Progenitor cell of endocrine pancreas (in vitro differentiated cells): ENCODE measurements at regions not wholly inside any gene's neighbourhood (a gene's known extent, or its start where the extent isn't known, plus 50 kb on each side); places are given as distances from the start of the nearest gene placed in this dataset.

ENCODE experiments used
- DNase-seq: peaks from one replicate; pipeline ENCODE4 v3.0.0; 2021; ENCODE audit warnings: low spot score; ENCODE audit not compliant: unreplicated experiment
- H3K27ac Mint-ChIP-seq: 2 replicates; pipeline ENCODE4 v1.8.0; 2021; ENCODE audit warnings: mild to moderate bottlenecking, moderate library complexity, mixed read lengths
- H3K27me3 Mint-ChIP-seq: 2 replicates; pipeline ENCODE4 v1.8.0; 2021; ENCODE audit warnings: mixed read lengths
- H3K36me3 Mint-ChIP-seq: 2 replicates; pipeline ENCODE4 v1.8.0; 2022; ENCODE audit warnings: mixed read lengths; ENCODE audit not compliant: insufficient read depth
- H3K4me1 Mint-ChIP-seq: 2 replicates; pipeline ENCODE4 v1.8.0; 2021; ENCODE audit warnings: low read depth, mixed read lengths
- H3K4me3 Mint-ChIP-seq: 2 replicates; pipeline ENCODE4 v1.8.0; 2021; ENCODE audit warnings: low read depth, mild to moderate bottlenecking, moderate library complexity, mixed read lengths
- H3K9me3 Mint-ChIP-seq: 2 replicates; pipeline ENCODE4 v1.8.0; 2021; ENCODE audit warnings: low read depth, mixed read lengths
- TF ChIP-seq, protein P1 (sequence below): fragments of 200-600 bp; sonication (generic); IDR thresholded peaks from one replicate; pipeline ENCODE4 v1.5.0; 2021; ENCODE audit warnings: antibody characterized with exemption, mild to moderate bottlenecking; ENCODE audit not compliant: unreplicated experiment

DNA sequence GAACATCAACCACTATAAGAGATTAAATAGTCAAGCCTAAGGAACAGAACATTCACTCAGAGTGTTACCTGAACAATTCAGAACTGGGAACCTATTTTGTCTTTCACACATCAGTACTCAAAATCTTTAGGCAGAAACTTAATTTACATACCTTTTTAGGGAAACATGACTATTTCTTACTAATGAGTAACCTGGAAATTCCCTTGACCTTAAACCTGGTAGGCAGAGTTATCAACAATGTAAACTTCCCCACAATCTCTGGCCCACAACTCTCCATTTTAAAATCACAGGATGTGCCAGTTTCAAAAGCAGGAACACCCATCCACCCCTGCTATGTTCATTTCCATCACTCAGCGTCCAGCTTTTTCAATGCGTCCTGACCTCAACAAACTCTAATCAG is 132.9 kb upstream of the ANKFN1 start:
- H3K9me3 Mint-ChIP-seq: no peaks in the 10 kb centered on the region
- no peak for DNase-seq
- no peak overlapping the region for H3K27ac Mint-ChIP-seq
- TF ChIP-seq, protein P1, sequence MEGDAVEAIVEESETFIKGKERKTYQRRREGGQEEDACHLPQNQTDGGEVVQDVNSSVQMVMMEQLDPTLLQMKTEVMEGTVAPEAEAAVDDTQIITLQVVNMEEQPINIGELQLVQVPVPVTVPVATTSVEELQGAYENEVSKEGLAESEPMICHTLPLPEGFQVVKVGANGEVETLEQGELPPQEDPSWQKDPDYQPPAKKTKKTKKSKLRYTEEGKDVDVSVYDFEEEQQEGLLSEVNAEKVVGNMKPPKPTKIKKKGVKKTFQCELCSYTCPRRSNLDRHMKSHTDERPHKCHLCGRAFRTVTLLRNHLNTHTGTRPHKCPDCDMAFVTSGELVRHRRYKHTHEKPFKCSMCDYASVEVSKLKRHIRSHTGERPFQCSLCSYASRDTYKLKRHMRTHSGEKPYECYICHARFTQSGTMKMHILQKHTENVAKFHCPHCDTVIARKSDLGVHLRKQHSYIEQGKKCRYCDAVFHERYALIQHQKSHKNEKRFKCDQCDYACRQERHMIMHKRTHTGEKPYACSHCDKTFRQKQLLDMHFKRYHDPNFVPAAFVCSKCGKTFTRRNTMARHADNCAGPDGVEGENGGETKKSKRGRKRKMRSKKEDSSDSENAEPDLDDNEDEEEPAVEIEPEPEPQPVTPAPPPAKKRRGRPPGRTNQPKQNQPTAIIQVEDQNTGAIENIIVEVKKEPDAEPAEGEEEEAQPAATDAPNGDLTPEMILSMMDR: no peak
- no peaks in the 10 kb centered on the region for H3K36me3 Mint-ChIP-seq
- H3K27me3 Mint-ChIP-seq: peaks cover 10% of the 10 kb centered on the region
- H3K4me1 Mint-ChIP-seq: peaks cover 7% of the 10 kb centered on the region
- no peak overlapping the region for H3K4me3 Mint-ChIP-seq

DNA sequence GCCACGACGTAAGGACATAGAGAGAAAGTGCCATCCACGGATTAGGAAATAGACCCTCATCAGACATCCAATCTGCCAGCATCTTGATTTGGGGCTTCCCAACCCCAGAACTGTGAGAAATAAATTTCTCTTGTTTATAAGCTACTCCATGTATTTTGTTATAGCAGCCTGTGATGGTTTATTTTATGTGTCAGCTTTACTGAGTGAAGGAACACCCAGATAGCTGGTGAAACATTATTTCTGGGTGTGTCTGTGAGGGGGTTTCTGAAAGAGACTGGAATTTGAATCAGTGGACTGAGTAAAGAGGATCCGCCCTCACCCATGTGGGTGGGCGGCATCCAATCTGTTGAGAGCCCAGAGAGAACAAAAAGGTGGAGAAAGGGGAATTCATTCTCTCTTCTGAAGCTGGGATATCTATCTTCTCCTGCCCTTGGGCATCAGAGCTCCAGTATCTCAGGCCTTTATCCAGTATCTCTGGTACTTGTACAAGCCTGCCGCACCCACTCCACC is 131.5 kb upstream of the ANKFN1 start:
- TF ChIP-seq, protein P1: no peak
- no peak overlapping the region for H3K27ac Mint-ChIP-seq
- no peak for DNase-seq
- no peaks in the 10 kb centered on the region for H3K36me3 Mint-ChIP-seq
- peaks cover 7% of the 10 kb centered on the region for H3K4me1 Mint-ChIP-seq
- no peaks in the 10 kb centered on the region for H3K9me3 Mint-ChIP-seq
- H3K27me3 Mint-ChIP-seq: peaks cover 6% of the 10 kb centered on the region
- H3K4me3 Mint-ChIP-seq: no peak overlapping the region

DNA sequence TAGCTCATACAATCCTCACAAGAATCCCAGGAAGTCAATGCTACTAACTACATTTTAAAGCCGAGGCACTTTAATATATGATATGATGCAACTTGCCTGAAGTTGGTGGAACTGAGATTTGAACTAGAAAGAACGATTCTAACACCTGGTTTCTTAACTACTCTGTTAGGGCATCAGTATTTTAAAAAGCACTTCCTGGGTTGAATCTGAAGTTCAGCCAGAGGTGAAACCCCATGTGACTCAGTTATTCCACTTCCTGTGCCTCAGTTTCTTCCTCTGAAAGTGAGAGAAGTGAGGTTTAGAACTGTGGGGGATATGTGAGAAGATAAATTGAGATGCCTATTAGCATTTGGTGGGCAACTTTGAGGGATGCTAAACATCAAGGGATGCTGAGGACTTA is 129.4 kb upstream of the ANKFN1 start:
- Mint-ChIP-seq H3K4me3 (no peak overlapping the region), H3K27ac (no peak overlapping the region), H3K9me3 (no peaks in the 10 kb centered on the region), H3K4me1 (peaks cover 8% of the 10 kb centered on the region), H3K36me3 (no peaks in the 10 kb centered on the region), H3K27me3 (no peaks in the 10 kb centered on the region)
- TF ChIP-seq, protein P1: no peak
- DNase-seq: no peak

DNA sequence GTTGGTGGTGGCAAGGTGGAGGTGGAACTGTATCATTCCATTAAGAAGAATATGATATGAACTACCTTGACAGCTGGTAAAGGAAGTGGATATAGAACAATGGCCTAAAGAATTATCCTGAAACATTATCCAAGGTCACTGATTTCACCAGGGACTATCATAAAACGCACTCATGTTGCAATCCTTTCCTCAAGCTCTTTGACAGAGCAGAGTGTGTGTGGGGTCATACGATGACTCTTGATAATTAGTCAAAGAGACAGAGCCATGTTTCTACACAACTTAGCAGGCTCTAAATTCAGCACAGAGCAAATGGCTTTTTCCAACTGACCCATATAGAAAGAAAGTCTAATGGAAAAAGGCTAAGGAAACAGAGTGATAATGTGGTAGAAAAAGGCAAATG is 126.4 kb upstream of the ANKFN1 start:
- TF ChIP-seq, protein P1: no peak
- H3K27me3 Mint-ChIP-seq: peaks cover 6% of the 10 kb centered on the region
- no peaks in the 10 kb centered on the region for H3K36me3 Mint-ChIP-seq
- no peak overlapping the region for H3K27ac Mint-ChIP-seq
- no peak overlapping the region for H3K4me3 Mint-ChIP-seq
- H3K4me1 Mint-ChIP-seq: peaks cover 2% of the 10 kb centered on the region
- H3K9me3 Mint-ChIP-seq: no peaks in the 10 kb centered on the region
- DNase-seq: no peak

DNA sequence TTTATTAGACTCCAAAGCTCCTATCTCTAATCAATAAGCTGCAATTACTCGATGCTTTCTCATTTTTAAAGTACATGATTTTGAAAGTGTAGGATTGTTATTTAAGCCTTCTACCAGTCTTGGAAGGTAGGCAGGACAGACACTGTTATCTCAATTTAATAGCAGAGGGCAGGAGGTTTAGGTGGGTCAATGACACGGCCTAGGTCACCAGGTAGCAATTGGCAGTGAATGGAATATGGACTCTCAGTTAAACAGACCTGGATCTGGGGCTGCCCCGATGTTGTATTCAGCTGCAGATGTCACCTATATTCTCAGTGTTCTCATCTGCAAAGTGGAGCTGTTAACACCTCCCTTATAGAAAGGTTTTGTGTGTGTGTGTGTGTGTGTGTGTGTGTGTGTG is 124.4 kb upstream of the ANKFN1 start:
- peaks cover 2% of the 10 kb centered on the region for H3K4me1 Mint-ChIP-seq

More for the DNA sequence above, 124.4 kb upstream of the ANKFN1 start:
- no peaks in the 10 kb centered on the region for H3K36me3 Mint-ChIP-seq
- H3K27ac Mint-ChIP-seq: no peak overlapping the region
- TF ChIP-seq, protein P1: no peak
- H3K4me3 Mint-ChIP-seq: no peak overlapping the region
- no peaks in the 10 kb centered on the region for H3K9me3 Mint-ChIP-seq
- H3K27me3 Mint-ChIP-seq: peaks cover 14% of the 10 kb centered on the region
- no peak for DNase-seq
